Cardiac muscle cell (in vitro differentiated cells and primary cell): ENCODE measurements at regions not wholly inside any gene's neighbourhood (a gene's known extent, or its start where the extent isn't known, plus 50 kb on each side); places are given as distances from the start of the nearest gene placed in this dataset.
"Not testable (repeated sequence)": the region's sequence is repeated elsewhere in the genome, so short reads cannot be mapped to it uniquely, and the experiment has no call there.

ENCODE experiments used
- DNase-seq, 2 donors: peaks; one replicate each; pipeline versions ENCODE4 v3.0.0 to v3.0.0-alpha.2; 2010 to 2017; ENCODE audit warnings: low read depth in 1 of 2, low spot score in 1 of 2
- H3K27ac ChIP-seq: fragments of 200-600 bp; sonication (generic); 2 replicates; pipeline ENCODE4 v1.5.1; 2016
- H3K27me3 ChIP-seq: fragments of 200-600 bp; sonication (generic); 2 replicates; pipeline ENCODE4 v1.6.0; 2016; ENCODE audit warnings: control low read depth
- H3K36me3 ChIP-seq: fragments of 200-600 bp; sonication (generic); 2 replicates; pipeline ENCODE4 v1.5.1; 2016; ENCODE audit warnings: control low read depth
- H3K4me1 ChIP-seq: fragments of 200-600 bp; sonication (generic); 2 replicates; pipeline ENCODE4 v1.8.1; 2017; ENCODE audit warnings: low read depth, mild to moderate bottlenecking, mixed run types
- H3K4me3 ChIP-seq: fragments of 200-600 bp; sonication (generic); 2 replicates; pipeline ENCODE4 v1.5.1; 2016; ENCODE audit warnings: mild to moderate bottlenecking
- H3K9me3 ChIP-seq: fragments of 200-600 bp; sonication (generic); 2 replicates; pipeline ENCODE4 v1.5.1; 2017; ENCODE audit warnings: low read depth, mild to moderate bottlenecking, control low read depth
- CTCF ChIP-seq: IDR thresholded peaks from 2 replicates; pipeline ENCODE4 v1.5.1; 2012; ENCODE audit warnings: low read depth, mild to moderate bottlenecking, low read length

DNA sequence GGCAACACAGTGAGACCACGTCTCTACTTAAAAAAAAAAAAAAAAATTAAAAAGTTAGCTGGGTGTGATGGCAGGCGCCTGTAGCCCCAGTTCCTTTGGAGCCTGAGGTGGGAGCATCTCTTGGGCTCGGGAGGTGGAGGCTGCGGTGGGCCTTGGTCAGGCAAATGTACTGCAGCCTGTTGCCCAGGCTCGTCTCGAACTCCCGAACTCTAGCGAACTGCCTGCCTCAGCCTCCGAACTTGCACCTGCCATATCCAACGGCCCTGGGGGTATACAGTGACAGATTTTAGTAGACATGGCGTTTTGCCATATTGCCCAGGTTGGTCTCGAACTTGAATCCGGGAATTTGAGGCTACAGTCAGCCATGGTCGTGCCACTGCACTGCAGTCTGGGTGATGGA lies 195.4 kb downstream of the ALG10 start:
- Histone ChIP-seq H3K4me1 (no peaks in the 10 kb centered on the region), H3K4me3 (no peak overlapping the region), H3K27ac (no peak overlapping the region), H3K9me3 (no peaks in the 10 kb centered on the region), H3K27me3 (no peaks in the 10 kb centered on the region), H3K36me3 (no peaks in the 10 kb centered on the region)
- TF ChIP-seq CTCF = no peak
- no peak for DNase-seq

DNA sequence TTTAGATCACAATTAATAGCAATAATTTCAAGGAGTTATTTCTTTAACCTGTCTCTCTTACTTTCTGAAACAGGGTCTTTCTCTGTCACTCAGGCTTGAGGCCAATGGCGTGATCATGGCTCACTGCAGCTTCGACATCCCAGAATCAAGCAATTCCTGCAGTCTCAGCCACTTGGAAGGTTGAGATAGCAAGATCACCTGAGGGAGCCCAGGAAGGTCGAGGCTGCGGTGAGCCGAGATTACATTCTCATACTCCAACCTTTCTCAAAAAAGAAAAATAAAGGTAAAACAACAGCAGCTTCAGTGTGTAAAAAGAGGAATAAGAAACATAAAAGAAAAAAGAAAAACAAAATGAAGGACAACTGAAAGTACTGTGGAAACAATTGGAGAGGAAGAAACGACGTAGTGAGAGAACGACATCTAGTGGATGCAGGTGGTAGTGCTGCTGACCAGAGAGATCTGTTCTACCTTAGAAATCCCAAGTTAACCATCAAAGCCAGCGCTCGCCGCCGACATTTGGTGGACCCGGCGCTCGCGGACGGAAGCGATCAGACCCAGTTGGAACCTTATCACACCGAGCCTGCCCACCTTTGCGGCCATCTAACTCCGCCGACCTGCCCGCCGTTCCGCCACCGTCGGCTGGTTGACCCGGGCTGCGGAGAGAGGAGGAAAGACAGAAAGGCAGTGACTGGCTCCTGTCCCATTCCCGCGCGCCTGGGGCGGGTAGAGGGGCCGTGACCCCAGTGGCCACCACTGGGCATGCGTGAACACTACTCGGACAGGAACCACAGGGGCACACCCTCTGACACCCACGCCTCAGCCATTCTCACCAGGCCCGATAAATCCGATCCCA lies 196.1 kb downstream of the ALG10 start:
- no peaks in the 10 kb centered on the region for H3K27me3 ChIP-seq
- no peaks in the 10 kb centered on the region for H3K36me3 ChIP-seq
- DNase-seq = peak in 1 of 2 donors; percentile 45
- H3K4me1 ChIP-seq = no peaks in the 10 kb centered on the region
- H3K9me3 ChIP-seq = no peaks in the 10 kb centered on the region
- TF ChIP-seq CTCF = peak; percentile 65
- no peak overlapping the region for H3K4me3 ChIP-seq
- no peak overlapping the region for H3K27ac ChIP-seq

DNA sequence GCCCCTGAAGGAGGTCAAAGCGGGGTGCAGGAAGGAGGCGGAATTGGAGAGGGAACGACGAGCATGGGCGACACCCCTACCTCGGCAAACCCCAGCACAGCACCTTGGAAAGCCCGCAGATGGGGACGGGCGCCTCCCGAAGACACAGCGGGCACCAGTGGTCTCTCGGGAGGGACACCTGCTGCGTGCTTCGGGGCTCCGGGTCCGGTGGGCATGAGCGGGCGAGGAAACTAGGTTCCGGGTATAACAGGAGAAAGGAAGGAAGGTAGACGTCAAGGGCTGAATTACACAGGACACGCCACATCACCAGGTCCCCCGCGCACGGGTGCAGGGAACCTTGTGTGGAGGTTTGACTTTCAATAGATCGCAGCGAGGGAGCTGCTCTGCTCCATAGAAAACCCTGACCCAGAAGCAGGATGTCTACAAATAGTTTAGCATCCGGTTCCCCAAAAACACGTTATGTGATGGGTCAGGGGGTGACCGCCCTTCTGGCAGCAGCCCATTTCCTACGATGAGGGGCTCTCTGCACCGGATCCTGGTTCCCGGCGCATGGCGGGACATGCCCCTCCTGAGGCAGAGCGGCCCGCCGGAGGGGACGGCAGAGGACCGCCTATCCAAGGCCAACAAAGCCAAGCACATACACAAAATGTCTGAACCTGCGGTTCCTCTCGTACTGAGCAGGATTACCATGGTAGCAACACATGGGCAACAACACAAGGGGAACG lies 196.9 kb downstream of the ALG10 start:
- Histone ChIP-seq H3K27me3 (no peaks in the 10 kb centered on the region), H3K36me3 (no peaks in the 10 kb centered on the region), H3K4me3 (no peak overlapping the region), H3K27ac (no peak overlapping the region), H3K9me3 (no peaks in the 10 kb centered on the region), H3K4me1 (no peaks in the 10 kb centered on the region)
- DNase-seq = no peak
- no peak for TF ChIP-seq CTCF

DNA sequence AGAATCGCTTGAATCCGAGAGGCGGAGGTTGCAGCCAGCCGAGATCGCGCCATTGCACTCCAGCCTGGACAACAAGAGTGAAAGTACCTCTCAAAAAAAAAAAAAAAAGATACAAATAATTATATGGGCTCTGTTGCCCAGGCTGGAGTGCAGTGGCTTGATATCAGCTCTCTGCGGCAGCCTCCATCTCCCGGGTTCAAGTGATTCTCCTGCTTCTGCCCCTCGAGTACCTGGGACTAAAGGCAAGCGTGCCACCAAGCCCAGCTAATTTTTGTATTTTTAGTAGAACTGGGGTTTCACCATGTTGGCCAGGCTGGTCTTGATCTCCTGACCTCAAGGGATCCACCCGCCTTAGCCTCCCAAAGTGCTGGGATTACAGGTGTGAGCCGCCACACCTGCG lies 197.8 kb downstream of the ALG10 start:
- H3K4me1 ChIP-seq, H3K27ac ChIP-seq, H3K27me3 ChIP-seq, H3K36me3 ChIP-seq, H3K9me3 ChIP-seq, H3K4me3 ChIP-seq, DNase-seq: not testable (repeated sequence)

DNA sequence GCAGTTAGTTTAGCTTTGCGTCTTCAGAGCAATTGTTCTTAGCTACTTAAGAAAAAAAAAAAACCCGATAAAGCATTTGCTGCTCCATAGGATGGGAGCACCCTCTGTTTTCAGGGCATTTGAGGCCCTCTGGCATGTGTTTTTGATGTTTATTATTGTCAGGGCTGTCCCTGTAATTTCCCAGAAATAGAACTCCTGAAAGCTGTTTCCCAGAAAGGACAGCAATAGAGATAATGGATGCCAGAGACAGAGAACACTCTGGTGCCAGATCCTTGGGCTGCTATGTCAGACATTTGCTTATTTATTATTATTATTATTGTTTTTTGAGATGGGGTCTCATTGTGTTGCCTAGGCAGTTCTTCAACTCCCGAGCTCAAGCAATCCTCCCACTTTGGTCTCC lies 201.3 kb downstream of the ALG10 start:
- Histone ChIP-seq H3K27ac (no peak overlapping the region), H3K4me3 (no peak overlapping the region), H3K36me3 (no peaks in the 10 kb centered on the region), H3K27me3 (no peaks in the 10 kb centered on the region), H3K9me3 (no peaks in the 10 kb centered on the region), H3K4me1 (no peaks in the 10 kb centered on the region)
- TF ChIP-seq CTCF = no peak
- DNase-seq = no peak

DNA sequence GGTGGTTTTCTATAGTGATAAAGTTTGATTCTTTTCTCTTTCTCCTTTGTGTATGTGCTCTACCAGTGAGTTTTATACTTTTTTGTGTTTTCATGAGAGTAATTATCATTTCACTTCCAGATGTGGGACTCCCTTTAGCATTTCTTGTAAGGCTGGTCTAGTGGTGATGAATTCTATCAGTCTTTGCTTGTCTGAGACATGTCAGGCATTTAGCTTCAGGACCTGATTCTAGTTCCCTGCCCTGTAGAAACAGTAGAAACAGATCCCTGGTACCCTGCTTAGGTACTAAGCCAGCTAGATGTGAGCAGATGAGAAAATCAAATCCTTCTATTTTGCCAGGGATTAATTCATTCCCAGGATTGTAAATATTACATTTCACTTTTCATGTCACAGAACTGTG lies 203.7 kb downstream of the ALG10 start:
- not testable (repeated sequence) for H3K9me3 ChIP-seq, H3K27me3 ChIP-seq, DNase-seq

DNA sequence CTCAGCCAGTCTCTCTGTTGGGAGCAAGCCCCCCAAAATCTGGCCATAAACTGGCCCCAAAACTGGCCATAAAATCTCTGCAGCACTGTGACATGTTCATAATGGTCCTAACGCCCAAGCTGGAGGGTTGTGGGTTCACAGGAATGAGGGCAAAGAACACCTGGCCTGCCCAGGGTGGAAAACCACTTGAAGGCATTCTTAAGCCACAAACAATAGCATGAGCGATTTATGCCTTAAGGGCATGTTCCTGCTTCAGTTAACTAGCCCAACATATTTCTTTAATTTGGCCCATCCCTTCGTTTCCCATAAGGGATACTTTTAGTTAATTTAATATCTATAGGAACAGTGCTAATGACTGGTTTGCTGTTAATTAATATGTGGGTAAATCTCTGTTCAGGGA lies 205.8 kb downstream of the ALG10 start:
- not testable (repeated sequence) for H3K4me1 ChIP-seq, DNase-seq, H3K27ac ChIP-seq, H3K4me3 ChIP-seq, H3K27me3 ChIP-seq, H3K9me3 ChIP-seq, H3K36me3 ChIP-seq

More for the DNA sequence above, 203.7 kb downstream of the ALG10 start:
- not testable (repeated sequence) for H3K36me3 ChIP-seq, H3K27ac ChIP-seq, H3K4me1 ChIP-seq, H3K4me3 ChIP-seq

GRCh38 chr12:34229033-34229432 lies 206.7 kb downstream of the ALG10 start:
- H3K27ac ChIP-seq, DNase-seq, H3K36me3 ChIP-seq, H3K9me3 ChIP-seq, H3K4me3 ChIP-seq, H3K27me3 ChIP-seq, H3K4me1 ChIP-seq: not testable (repeated sequence)
